HepG2 (cell line): ENCODE measurements at regions not wholly inside any gene's neighbourhood (a gene's known extent, or its start where the extent isn't known, plus 50 kb on each side); places are given as distances from the start of the nearest gene placed in this dataset.

Experiments used
- ATAC-seq: fragments of 200-7000 bp; cut with Tn5 transposase; 3 replicates; pipeline ENCODE4 v1.9.1; 2020; ENCODE audit warnings: mild to moderate bottlenecking, moderate library complexity
- BruUV-seq: library from RNA; stranded (reverse); fragments of 400-500 nt; replicated peaks from 2 replicates; lab custom pipeline; 2021; lab: Mats Ljungman, UMichigan
- CTCF ChIA-PET: fragments of 300-600 bp; formaldehyde crosslinking; extraction: SDS; loops from one replicate; lab custom pipeline; 2021; ENCODE audit warnings: low total read pairs, inconsistent platforms, low intra/inter-chr PET ratio; lab: Yijun Ruan, JAX
- POLR2A ChIA-PET: fragments of 350-600 bp; sonication (Branson Sonifier 250); formaldehyde crosslinking; loops from one replicate; lab custom pipeline; 2020; ENCODE audit warnings: antibody characterized with exemption, inconsistent platforms; lab: Yijun Ruan, JAX
- DNase-seq: peaks from one replicate; pipeline ENCODE4 v3.0.0-alpha.2; 2015; ENCODE audit warnings: low spot score
- FAIRE-seq: peaks from 3 replicates; lab custom pipeline; 2011; peaks lifted over from hg19 to GRCh38; lab: Jason Lieb, UNC
- H2AFZ ChIP-seq: one replicate; pipeline ENCODE4 v1.6.1; 2011; ENCODE audit warnings: low read length, inconsistent platforms
- H3K27ac ChIP-seq: fragments of 300-600 bp; 3 replicates; pipeline ENCODE4 v1.8.0; 2011; ENCODE audit warnings: mixed run types, mild to moderate bottlenecking, mixed read lengths, low read length, inconsistent platforms; ENCODE audit not compliant: insufficient read depth; ENCODE audit errors: extremely low read length
- H3K27me3 ChIP-seq, 2 experiments: fragments of 200-600 bp in 1 of 2; 2 replicates in 1 of 2; 3 replicates in 1 of 2; pipeline versions ENCODE4 v1.6.0 to v1.8.0; 2011; ENCODE audit warnings: low read length in 2 of 2, mild to moderate bottlenecking in 2 of 2, moderate library complexity in 2 of 2, inconsistent platforms in 1 of 2; ENCODE audit not compliant: insufficient read depth in 2 of 2, control insufficient read depth in 1 of 2
- H3K36me3 ChIP-seq, 2 experiments: fragments of 200-600 bp in 1 of 2; replicated peaks in 1 of 2; 2 replicates in 1 of 2; 3 replicates in 1 of 2; pipeline versions ENCODE4 v1.5.1 to v1.8.0; 2011; ENCODE audit warnings: low read length in 2 of 2, inconsistent platforms in 1 of 2; ENCODE audit not compliant: insufficient read depth in 2 of 2, control insufficient read depth in 1 of 2
- H3K4me1 ChIP-seq: 2 replicates; pipeline ENCODE4 v1.5.1; 2012; ENCODE audit warnings: low read length, inconsistent platforms; ENCODE audit not compliant: insufficient read depth
- H3K4me2 ChIP-seq: 2 replicates; pipeline ENCODE4 v1.6.0; 2011; ENCODE audit warnings: low read depth, low read length, inconsistent platforms
- H3K4me3 ChIP-seq, 3 experiments: fragments of 200-600 bp in 1 of 3; sonication (generic), shearing (Covaris generic) in 1 of 3; replicated peaks in 1 of 3; 2 replicates each; pipeline ENCODE4 v1.5.1; 2011 to 2016; ENCODE audit warnings: low read length in 3 of 3, inconsistent platforms in 2 of 3, low read depth in 2 of 3, mild to moderate bottlenecking in 2 of 3, control low read depth in 1 of 3, mixed read lengths in 1 of 3; ENCODE audit not compliant: insufficient read depth in 1 of 3
- H3K79me2 ChIP-seq: one replicate; pipeline ENCODE4 v1.6.1; 2011; ENCODE audit warnings: low read length, inconsistent platforms; ENCODE audit not compliant: insufficient read depth
- H3K9ac ChIP-seq: 2 replicates; pipeline ENCODE4 v1.6.0; 2011; ENCODE audit warnings: mild to moderate bottlenecking, low read depth, low read length, inconsistent platforms; ENCODE audit not compliant: insufficient read depth
- H3K9me3 ChIP-seq: 2 replicates; pipeline ENCODE4 v1.5.1; 2012; ENCODE audit warnings: mild to moderate bottlenecking, low read length
- H4K20me1 ChIP-seq: 2 replicates; pipeline ENCODE4 v1.6.0; 2011; ENCODE audit warnings: inconsistent platforms, mild to moderate bottlenecking, low read length, moderate library complexity; ENCODE audit not compliant: insufficient read depth
- CREB3 ChIP-seq: sonication (generic); formaldehyde crosslinking; IDR thresholded peaks from 2 replicates; pipeline ENCODE4 v1.5.0; 2020; ENCODE audit warnings: missing genetic modification reagents
- MAFF ChIP-seq: IDR thresholded peaks from 2 replicates; pipeline ENCODE4 v1.6.1; 2011; ENCODE audit warnings: low read depth, low read length, improper control_type of control experiment
- MAFK ChIP-seq, 2 experiments: IDR thresholded peaks in 1 of 2; conservative IDR thresholded peaks in 1 of 2; 2 replicates each; pipeline ENCODE4 v1.6.1; 2011; ENCODE audit warnings: improper control_type of control experiment in 2 of 2, low read length in 2 of 2
- NRL ChIP-seq: sonication (generic); formaldehyde crosslinking; IDR thresholded peaks from 2 replicates; pipeline ENCODE4 v1.5.0; 2020; ENCODE audit warnings: missing genetic modification reagents, mild to moderate bottlenecking, moderate library complexity, borderline replicate concordance
- TMF1 ChIP-seq: sonication (generic); formaldehyde crosslinking; IDR thresholded peaks from 2 replicates; pipeline ENCODE4 v1.8.1; 2022; ENCODE audit warnings: low read depth, missing genetic modification reagents
- ZBTB1 ChIP-seq: sonication (generic); formaldehyde crosslinking; IDR thresholded peaks from 2 replicates; pipeline ENCODE4 v1.4.0; 2020; ENCODE audit warnings: missing genetic modification reagents, borderline replicate concordance
- ZFAT ChIP-seq: sonication (generic); formaldehyde crosslinking; conservative IDR thresholded peaks from 2 replicates; pipeline ENCODE4 v1.8.1; 2023; ENCODE audit warnings: missing genetic modification reagents, inconsistent platforms
- ZNF143 ChIP-seq: sonication (generic); formaldehyde crosslinking; IDR thresholded peaks from 2 replicates; pipeline ENCODE4 v1.4.0; 2020; ENCODE audit warnings: missing genetic modification reagents
- ZNF549 ChIP-seq: sonication (generic); formaldehyde crosslinking; IDR thresholded peaks from 2 replicates; pipeline ENCODE4 v1.5.0; 2020; ENCODE audit warnings: missing genetic modification reagents
- ZNF597 ChIP-seq: sonication (generic); formaldehyde crosslinking; IDR thresholded peaks from 2 replicates; pipeline ENCODE4 v1.5.0; 2020; ENCODE audit warnings: missing genetic modification reagents
- WGBS: methylation state at CpG from one replicate; pipeline ENCODE4 v1.1.6; 2017; ENCODE audit warnings: low lambda C conversion rate; 5-methylcytosine and 5-hydroxymethylcytosine counted together
- in situ Hi-C: cut with HindIII; loops from 2 replicates; pipeline ENCODE4 v1.10.0; 2017; ENCODE audit warnings: low pct_unique_long_range_greater_than_20kb; ENCODE audit not compliant: extremely low pct_ligation_motif_present
- intact Hi-C: fragments of 100-400 bp; cut with micrococcal nuclease; formaldehyde crosslinking; loops from one replicate; pipeline ENCODE4 v1.10.0; 2022; ENCODE audit not compliant: unreplicated experiment

GRCh38 chr10:4138146-4138721, 353.2 kb upstream of the KLF6 start:
- Histone ChIP-seq H3K4me2 (no peak overlapping the region), H3K4me3 (no peak overlapping the region), H3K79me2 (no peaks in the 10 kb centered on the region), H3K9ac (no peak overlapping the region), H3K27ac (no peak overlapping the region), H4K20me1 (no peaks in the 10 kb centered on the region), H2AFZ (no peak overlapping the region), H3K9me3 (no peaks in the 10 kb centered on the region), H3K27me3 (no peaks in the 10 kb centered on the region), H3K4me1 (no peaks in the 10 kb centered on the region), H3K36me3 (no peaks in the 10 kb centered on the region)
- ChIA-PET POLR2A (no interaction called here), CTCF (no interaction called here)
- DNase-seq, result no peak
- TF ChIP-seq ZBTB1 (CRISPR knock-in tag), result no peak
- no peak for TF ChIP-seq ZNF143 (CRISPR knock-in tag)
- TF ChIP-seq NRL (CRISPR knock-in tag), result no peak
- no peak for TF ChIP-seq ZNF597 (CRISPR knock-in tag)
- no peak for TF ChIP-seq CREB3
- TF ChIP-seq ZNF549, result no peak
- TF ChIP-seq ZFAT (CRISPR knock-in tag), result no peak
- ATAC-seq, result no peak
- 10% methylated on average over 3 of the region's 3 CpGs for WGBS
- no peak for FAIRE-seq
- in situ Hi-C loops (no loop called here), intact Hi-C loops (no loop called here)
- BruUV-seq, result no TSS peak

DNA sequence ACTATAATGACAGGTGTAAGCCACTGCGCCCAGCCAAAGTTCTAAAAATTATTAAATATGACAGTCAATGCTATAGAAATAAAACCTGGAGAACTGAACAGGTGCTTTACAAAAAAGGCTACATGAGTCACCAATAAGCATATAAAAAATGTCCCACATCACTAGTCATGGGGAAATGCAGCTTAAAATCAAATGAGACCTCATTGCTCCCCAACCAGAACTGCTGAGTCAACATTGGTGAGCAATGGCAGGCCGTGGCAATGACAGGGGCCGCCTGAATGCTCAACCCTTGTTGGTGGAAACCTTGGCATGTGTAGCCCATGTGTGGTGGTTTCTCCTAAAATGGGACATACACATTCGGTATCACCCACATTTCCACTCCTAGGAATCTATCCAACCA, 352.3 kb upstream of the KLF6 start:
- Histone ChIP-seq H3K27me3 (no peaks in the 10 kb centered on the region), H3K79me2 (no peaks in the 10 kb centered on the region), H3K9me3 (no peaks in the 10 kb centered on the region), H4K20me1 (no peaks in the 10 kb centered on the region), H3K4me3 (no peak overlapping the region), H3K27ac (no peak overlapping the region), H3K9ac (no peak overlapping the region), H2AFZ (no peak overlapping the region), H3K4me1 (no peaks in the 10 kb centered on the region), H3K4me2 (no peak overlapping the region), H3K36me3 (no peaks in the 10 kb centered on the region)
- FAIRE-seq (no peak), DNase-seq (no peak), ATAC-seq (no peak)
- in situ Hi-C loops, result no loop called here
- TF ChIP-seq TMF1 (no peak), MAFF (peak; percentile 66), MAFK (conservative IDR thresholded peaks at IDR 0.05 in 1 of 2, IDR thresholded peaks at IDR 0.05 in 1 of 2; ENCODE audit: low read length in 2 of 2) (peak; percentile 57 to 83; a peak in 3 of 4 replicates)
- ChIA-PET POLR2A (no interaction called here), CTCF (no interaction called here)
- no TSS peak for BruUV-seq
- 8% methylated on average over 4 of the region's 4 CpGs for WGBS
- intact Hi-C loops, result no loop called here
